Heart right ventricle (tissue), 16 donors: ENCODE measurements at regions not wholly inside any gene's neighbourhood (a gene's known extent, or its start where the extent isn't known, plus 50 kb on each side); places are given as distances from the start of the nearest gene placed in this dataset.

Experiments used
- ATAC-seq, 8 donors: fragments of 200-7000 bp; cut with Tn5 transposase; one replicate each; pipeline ENCODE4 v1.9.1; 2020; ENCODE audit warnings: mild to moderate bottlenecking in 8 of 8, moderate library complexity in 8 of 8, moderate number of reproducible peaks in 1 of 8
- DNase-seq, 2 donors: peaks; one replicate each; pipeline ENCODE4 v3.0.0-alpha.2; 2020
- H3K27ac ChIP-seq, 10 donors: fragments of 200-600 bp; sonication (generic) in 2 of 10; one replicate each; pipeline versions ENCODE4 v1.5.0 to v1.8.0; 2020 to 2022; ENCODE audit warnings: mild to moderate bottlenecking in 3 of 10
- H3K27me3 ChIP-seq, 7 donors: fragments of 200-600 bp; one replicate each; pipeline ENCODE4 v1.8.0; 2021 to 2022; ENCODE audit warnings: mild to moderate bottlenecking in 2 of 7
- H3K36me3 ChIP-seq, 9 donors: fragments of 200-600 bp; sonication (generic) in 1 of 9; one replicate each; pipeline versions ENCODE4 v1.5.0 to v1.8.0; 2020 to 2022; ENCODE audit warnings: mild to moderate bottlenecking in 2 of 9
- H3K4me1 ChIP-seq, 9 donors: fragments of 200-600 bp; sonication (generic) in 1 of 9; one replicate each; pipeline versions ENCODE4 v1.5.0 to v1.8.0; 2020 to 2022; ENCODE audit warnings: mild to moderate bottlenecking in 4 of 9
- H3K4me3 ChIP-seq, 10 donors: fragments of 200-600 bp; sonication (generic) in 2 of 10; one replicate each; pipeline versions ENCODE4 v1.5.0 to v1.8.0; 2020 to 2022; ENCODE audit warnings: mild to moderate bottlenecking in 7 of 10, moderate library complexity in 2 of 10
- H3K9me3 ChIP-seq, 11 donors: fragments of 200-600 bp in 10 of 11; sonication (generic) in 2 of 11; one replicate each; pipeline versions ENCODE4 v1.5.0 to v1.8.0; 2013 to 2022; ENCODE audit warnings: mild to moderate bottlenecking in 2 of 11, control low read depth in 1 of 11, moderate library complexity in 1 of 11
- CTCF ChIP-seq, 9 donors: fragments of 200-600 bp; sonication (generic) in 2 of 9; IDR thresholded peaks; one replicate each; pipeline versions ENCODE4 v1.5.0 to v1.8.0; 2021 to 2022; ENCODE audit warnings: antibody characterized with exemption in 9 of 9, mild to moderate bottlenecking in 5 of 9, moderate library complexity in 1 of 9
- WGBS, 2 donors: extraction: QIAGEN DNeasy Blood & Tissue Kit; methylation state at CpG; one replicate each; pipeline ENCODE4 v1.1.7; 2013; ENCODE audit warnings: inconsistent platforms in 1 of 2; 5-methylcytosine and 5-hydroxymethylcytosine counted together
- intact Hi-C, 10 donors: fragments of 100-400 bp; cut with DNase I; formaldehyde crosslinking; loops; one replicate each; pipeline versions ENCODE4 v1.11.1 to v1.14.2; 2022
- donor health status: Arrhythmogenic right ventricular cardiomyopathy.
- donor health status: ischemic (EF 13 %, LVEDD 7.1; RV severe dilation, severe dysfunction).
- donor health status: healthy with polysubstance abuse.
- donor health status: DM: no; HTN: yes; CAD: no.
- donor health status: DM: no; HTN: no; CAD: no.
- donor health status: ischemic (EF 25% LVEDD 6.9; RV normal size, moderate dysfunction).
- donor health status: ischemic (EF 25% LVEDD 5.7; RV mildly dilated, moderate dysfunction).
- donor health status: healthy.
- donor health status: DM: yes; HTN: yes; CAD: no.
- donor health status: Ischemic cardiomyopathy.
- donor health status: ischemic (EF 35%, LVEDD 5.7; RV mildly dilated, moderate dysfunction).
- donor health status: nonischemic (EF 11% LVEDD 7.7; RV severe dilation, severe dysfunction).
- donor health status: DM: yes; HTN: yes; CAD: no.
- donor health status: PGD.
- donor health status: ischemic (EF 29% LVEDD 5.4; RV normal size, mild dysfunction).
- donor health status: nonischemic (EF 23%, LVEDD 6.1; RV moderate dilation, normal function).

GRCh38 chr2:118268268-118268667 lies 180.0 kb downstream of the INSIG2 start:
- intact Hi-C loops, result no loop called here
- Histone ChIP-seq H3K4me3 (no peak overlapping the region), H3K27ac (no peak overlapping the region), H3K4me1 (no peaks in the 10 kb centered on the region), H3K36me3 (no peaks in the 10 kb centered on the region), H3K9me3 (no peaks in the 10 kb centered on the region), H3K27me3 (peaks cover 0 to 38% (median 3%) of the 10 kb centered on the region in 7 donors)
- DNase-seq (no peak), ATAC-seq (no peak)
- TF ChIP-seq CTCF (IDR thresholded peaks at IDR 0.05), result no peak
- 55 to 58% methylated on average over 5 of the region's 5 CpGs for WGBS, 2 donors

GRCh38 chr2:118265873-118266455 lies 177.7 kb downstream of the INSIG2 start:
- no peak for DNase-seq
- no peak for ATAC-seq
- no peaks in the 10 kb centered on the region for H3K4me1 ChIP-seq
- no peaks in the 10 kb centered on the region for H3K9me3 ChIP-seq
- TF ChIP-seq CTCF (IDR thresholded peaks at IDR 0.05), result no peak
- no peak overlapping the region for H3K27ac ChIP-seq
- H3K36me3 ChIP-seq, result no peaks in the 10 kb centered on the region
- intact Hi-C loops, result no loop called here
- peaks cover 0 to 30% (median 8%) of the 10 kb centered on the region in 7 donors for H3K27me3 ChIP-seq
- 85 to 90% methylated on average over 3 of the region's 3 CpGs for WGBS, 2 donors
- no peak overlapping the region for H3K4me3 ChIP-seq

DNA sequence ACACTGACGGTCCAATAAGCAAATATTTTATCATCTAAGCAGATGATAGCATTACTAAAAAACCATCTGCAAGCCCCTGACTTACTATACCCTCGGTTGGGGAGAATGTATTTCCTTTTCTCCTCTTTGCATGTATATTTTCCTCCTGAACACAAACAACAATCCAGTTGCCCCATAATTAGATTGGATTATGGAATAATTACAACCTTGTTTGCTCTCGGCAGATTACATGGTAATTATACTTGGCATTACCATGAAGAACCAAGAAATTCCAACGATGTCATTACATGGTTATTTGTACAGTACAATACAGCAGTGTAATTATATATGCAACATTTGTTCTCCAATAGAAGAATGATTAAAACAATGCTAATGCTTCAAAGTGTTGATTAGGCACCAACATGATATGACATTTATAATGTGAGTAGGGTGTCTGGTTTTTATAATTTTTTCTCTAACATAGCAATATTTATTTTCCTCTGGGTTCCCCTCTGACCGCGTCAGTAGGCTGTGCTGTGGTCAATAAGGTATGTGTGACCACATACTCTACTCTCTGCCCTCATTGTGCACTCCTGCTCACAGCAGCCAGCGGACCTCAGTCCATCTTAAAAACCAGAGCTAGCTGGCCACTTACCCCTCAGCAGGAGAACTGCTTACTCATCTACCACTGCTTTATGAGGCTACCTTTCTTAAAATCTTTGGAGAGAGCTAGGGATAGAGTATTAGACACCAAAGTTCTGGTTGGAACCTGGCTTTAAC lies 176.1 kb downstream of the INSIG2 start:
- Histone ChIP-seq H3K27ac (no peak overlapping the region), H3K4me3 (no peak overlapping the region), H3K36me3 (no peaks in the 10 kb centered on the region), H3K4me1 (no peaks in the 10 kb centered on the region), H3K9me3 (peaks cover 0 to 2% (median 0%) of the 10 kb centered on the region in 11 donors), H3K27me3 (peaks cover 0 to 30% (median 5%) of the 10 kb centered on the region in 7 donors)
- TF ChIP-seq CTCF (IDR thresholded peaks at IDR 0.05), result no peak
- ATAC-seq, result no peak
- intact Hi-C loops, result no loop called here
- DNase-seq, result no peak
- 81 to 85% methylated on average over 7 of the region's 7 CpGs for WGBS, 2 donors

- no peak overlapping the region for H3K27ac ChIP-seq
- 75 to 83% methylated on average over 2 of the region's 2 CpGs for WGBS, 2 donors
- H3K9me3 ChIP-seq, result peaks cover 0 to 12% (median 0%) of the 10 kb centered on the region in 11 donors
- ATAC-seq (no peak), DNase-seq (no peak)
- peaks cover 0 to 21% (median 11%) of the 10 kb centered on the region in 7 donors for H3K27me3 ChIP-seq
- no peaks in the 10 kb centered on the region for H3K36me3 ChIP-seq
- TF ChIP-seq CTCF (IDR thresholded peaks at IDR 0.05), result no peak
- H3K4me1 ChIP-seq, result no peaks in the 10 kb centered on the region
- H3K4me3 ChIP-seq, result no peak overlapping the region
- intact Hi-C loops, result no loop called here
Observed at GRCh38 chr2:118257696-118258095, 169.4 kb downstream of the INSIG2 start.
